ENCODE measurements at regions not wholly inside any gene's neighbourhood (a gene's known extent, or its start where the extent isn't known, plus 50 kb on each side); places are given as distances from the start of the nearest gene placed in this dataset.
"Not testable (repeated sequence)": the region's sequence is repeated elsewhere in the genome, so short reads cannot be mapped to it uniquely, and the experiment has no call there.

DNA sequence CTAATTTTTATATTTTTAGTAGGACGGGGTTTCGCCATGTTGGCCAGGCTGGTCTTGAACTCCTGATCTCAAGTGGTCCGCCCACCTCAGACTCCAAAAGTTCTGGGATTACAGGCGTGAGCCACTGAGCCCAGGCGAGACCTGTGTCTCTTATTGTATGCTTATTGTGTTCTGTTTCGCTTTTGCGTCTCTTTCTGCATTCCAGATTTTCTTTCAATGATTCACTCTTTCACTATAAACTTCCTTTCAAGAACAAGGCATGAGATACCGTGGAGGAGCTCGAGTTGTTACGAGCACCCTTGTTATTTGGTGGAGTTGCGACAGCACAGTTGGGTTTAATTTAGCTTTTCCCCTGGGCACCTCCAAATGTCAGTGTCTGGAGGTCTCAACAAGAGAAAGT is 366.7 kb upstream of the FAT1 start:
- peak; percentile 22 for DNase-seq
- TF ChIP-seq CTCF (IDR thresholded peaks at IDR 0.05; ENCODE audit: low read depth, low read length, missing control alignments): no peak
- Histone ChIP-seq H3K36me3 (replicated peaks) (no peaks in the 10 kb centered on the region), H3K4me3 (ENCODE audit: low read depth, low read length) (no peak overlapping the region), H3K27me3 (replicated peaks) (no peaks in the 10 kb centered on the region), H3K27ac (no peak overlapping the region)
- in situ Hi-C loops (cut with HindIII; ENCODE audit: low pct_ligation_motif_present, low sequenced_read_pairs): no loop called here

- H3K27me3 ChIP-seq (replicated peaks); DNase-seq; H3K36me3 ChIP-seq (replicated peaks); H3K27ac ChIP-seq; in situ Hi-C loops (cut with HindIII; ENCODE audit: low pct_ligation_motif_present, low sequenced_read_pairs); H3K4me3 ChIP-seq (ENCODE audit: low read depth, low read length): not testable (repeated sequence)
These were observed 367.2 kb upstream of the FAT1 start for GRCh38 chr4:187090832-187091231.

- H3K27me3 ChIP-seq (replicated peaks): no peaks in the 10 kb centered on the region
- H3K27ac ChIP-seq: no peak overlapping the region
- no peak overlapping the region for H3K4me3 ChIP-seq (ENCODE audit: low read depth, low read length)
- DNase-seq: no peak
- no peaks in the 10 kb centered on the region for H3K36me3 ChIP-seq (replicated peaks)
- TF ChIP-seq CTCF (IDR thresholded peaks at IDR 0.05; ENCODE audit: low read depth, low read length, missing control alignments): no peak
- in situ Hi-C loops (cut with HindIII; ENCODE audit: low pct_ligation_motif_present, low sequenced_read_pairs): no loop called here
These were observed 370.5 kb upstream of the FAT1 start for GRCh38 chr4:187094144-187094543.

DNA sequence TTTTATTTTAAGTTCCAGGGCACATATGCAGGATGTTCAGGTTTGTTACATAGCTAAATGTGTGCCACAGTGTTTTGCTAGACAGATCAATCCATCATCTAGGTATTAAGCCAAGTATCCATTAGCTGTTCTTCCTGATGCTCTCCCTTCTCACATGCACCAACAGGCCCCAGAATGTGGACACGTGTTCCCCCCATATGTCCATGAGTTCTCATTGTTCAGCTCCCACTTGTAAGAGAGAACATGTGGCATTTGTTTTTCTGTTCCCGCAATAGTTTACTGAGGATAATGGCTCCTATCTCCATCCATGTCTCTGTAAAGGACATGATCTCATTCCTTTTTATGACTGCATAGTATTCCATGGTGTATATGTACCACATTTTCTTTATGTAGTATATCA is 374.8 kb upstream of the FAT1 start:
- Histone ChIP-seq H3K36me3 (replicated peaks) (no peaks in the 10 kb centered on the region), H3K27me3 (replicated peaks) (no peaks in the 10 kb centered on the region), H3K27ac (no peak overlapping the region), H3K4me3 (ENCODE audit: low read depth, low read length) (no peak overlapping the region)
- TF ChIP-seq CTCF (IDR thresholded peaks at IDR 0.05; ENCODE audit: low read depth, low read length, missing control alignments): no peak
- no peak for DNase-seq
- in situ Hi-C loops (cut with HindIII; ENCODE audit: low pct_ligation_motif_present, low sequenced_read_pairs): no loop called here

DNA sequence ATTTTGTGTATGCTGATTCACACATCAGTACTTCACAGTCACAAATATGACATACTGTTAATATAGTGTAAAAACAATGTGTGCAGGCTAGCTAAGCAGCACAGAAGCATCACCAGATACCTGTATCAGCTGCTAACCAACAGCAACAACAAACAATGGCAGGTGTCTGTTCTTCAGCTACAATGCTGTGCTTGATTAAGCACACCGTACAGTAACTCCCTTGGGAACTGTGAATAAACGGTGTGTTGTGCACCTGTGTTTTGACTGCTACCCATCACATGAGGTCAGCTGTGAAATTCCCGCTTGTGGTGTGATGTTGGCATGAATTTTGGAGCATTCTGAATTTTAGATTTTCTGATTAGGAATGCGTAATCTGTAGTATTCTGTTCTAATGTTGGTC is 379.7 kb upstream of the FAT1 start:
- DNase-seq: no peak
- no peak for TF ChIP-seq CTCF (IDR thresholded peaks at IDR 0.05; ENCODE audit: low read depth, low read length, missing control alignments)
- in situ Hi-C loops (cut with HindIII; ENCODE audit: low pct_ligation_motif_present, low sequenced_read_pairs): no loop called here

GRCh38 chr4:187108845-187109244 is 385.2 kb upstream of the FAT1 start:
- Histone ChIP-seq H3K27me3 (replicated peaks) (no peaks in the 10 kb centered on the region), H3K27ac (no peak overlapping the region), H3K4me3 (ENCODE audit: low read depth, low read length) (no peak overlapping the region), H3K36me3 (replicated peaks) (no peaks in the 10 kb centered on the region)
- DNase-seq: no peak
- in situ Hi-C loops (cut with HindIII; ENCODE audit: low pct_ligation_motif_present, low sequenced_read_pairs): no loop called here
- no peak for TF ChIP-seq CTCF (IDR thresholded peaks at IDR 0.05; ENCODE audit: low read depth, low read length, missing control alignments)

More for the DNA sequence above, 379.7 kb upstream of the FAT1 start:
- Histone ChIP-seq H3K4me3 (ENCODE audit: low read depth, low read length) (no peak overlapping the region), H3K27me3 (replicated peaks) (no peaks in the 10 kb centered on the region), H3K36me3 (replicated peaks) (no peaks in the 10 kb centered on the region), H3K27ac (no peak overlapping the region)
